HAP-1 (cell line): ENCODE measurements at regions not wholly inside any gene's neighbourhood (a gene's known extent, or its start where the extent isn't known, plus 50 kb on each side); places are given as distances from the start of the nearest gene placed in this dataset.
"Not testable (repeated sequence)": the region's sequence is repeated elsewhere in the genome, so short reads cannot be mapped to it uniquely, and the experiment has no call there.

ENCODE experiments used
- DNase-seq, 2 experiments: peaks; one replicate each; pipeline ENCODE4 v3.0.0-alpha.2; 2016 to 2020; ENCODE audit warnings: low spot score in 2 of 2
- H3K27me3 ChIP-seq: fragments of 250-450 bp; sonication (Bioruptor Pico); 2 replicates; pipeline ENCODE4 v1.5.1; 2020; ENCODE audit warnings: low read depth, mild to moderate bottlenecking, moderate library complexity
- H3K36me3 ChIP-seq: fragments of 250-450 bp; sonication (Bioruptor Pico); replicated peaks from 2 replicates; pipeline ENCODE4 v1.5.1; 2020; ENCODE audit warnings: mild to moderate bottlenecking
- H3K4me1 ChIP-seq: fragments of 250-450 bp; sonication (Bioruptor Pico); 2 replicates; pipeline ENCODE4 v1.5.1; 2020; ENCODE audit warnings: mild to moderate bottlenecking
- H3K4me3 ChIP-seq: fragments of 250-450 bp; sonication (Bioruptor Pico); 2 replicates; pipeline ENCODE4 v1.5.1; 2020; ENCODE audit warnings: mild to moderate bottlenecking, moderate library complexity
- H3K9me3 ChIP-seq: fragments of 250-450 bp; sonication (Bioruptor Pico); 2 replicates; pipeline ENCODE4 v1.5.1; 2020; ENCODE audit warnings: mild to moderate bottlenecking, moderate library complexity
- in situ Hi-C: fragments of 300-500 bp; cut with MboI; formaldehyde crosslinking; loops from 3 replicates; pipeline ENCODE4 v1.14.3; 2020; ENCODE audit warnings: low sequenced_read_pairs, inconsistent platforms, mixed read lengths

DNA sequence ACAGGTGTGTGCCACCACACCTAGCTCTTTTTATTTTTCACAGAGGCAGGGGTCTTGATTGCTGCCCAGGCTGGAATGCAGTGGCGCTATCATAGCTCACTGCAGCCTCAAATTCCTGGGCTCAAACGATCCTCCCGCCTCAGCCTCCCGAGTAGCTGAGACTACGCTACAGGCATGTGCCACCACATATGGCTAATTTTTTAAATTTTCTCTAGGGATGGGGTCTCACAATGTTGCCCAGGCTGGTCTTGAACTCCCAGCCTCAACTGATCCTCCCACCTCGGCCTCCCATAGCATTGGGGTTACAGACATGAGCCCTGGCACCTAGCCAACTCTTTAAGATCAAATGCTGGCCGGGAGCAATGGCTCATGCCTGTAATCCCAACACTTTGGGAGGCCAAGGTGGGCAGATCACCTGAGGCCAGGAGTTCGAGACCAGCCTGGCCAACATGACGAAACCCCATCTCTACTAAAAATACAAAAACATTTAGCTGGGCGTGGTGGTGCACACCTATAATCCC, 50.6 kb upstream of the MYL10 start:
- H3K4me3 ChIP-seq, H3K4me1 ChIP-seq, H3K9me3 ChIP-seq, H3K27me3 ChIP-seq, DNase-seq, H3K36me3 ChIP-seq: not testable (repeated sequence)
- in situ Hi-C loops: loop anchor here (10.0 kb wide), 1 partner anchor 555 kb away; no protein-coding TSS in a partner anchor

DNA sequence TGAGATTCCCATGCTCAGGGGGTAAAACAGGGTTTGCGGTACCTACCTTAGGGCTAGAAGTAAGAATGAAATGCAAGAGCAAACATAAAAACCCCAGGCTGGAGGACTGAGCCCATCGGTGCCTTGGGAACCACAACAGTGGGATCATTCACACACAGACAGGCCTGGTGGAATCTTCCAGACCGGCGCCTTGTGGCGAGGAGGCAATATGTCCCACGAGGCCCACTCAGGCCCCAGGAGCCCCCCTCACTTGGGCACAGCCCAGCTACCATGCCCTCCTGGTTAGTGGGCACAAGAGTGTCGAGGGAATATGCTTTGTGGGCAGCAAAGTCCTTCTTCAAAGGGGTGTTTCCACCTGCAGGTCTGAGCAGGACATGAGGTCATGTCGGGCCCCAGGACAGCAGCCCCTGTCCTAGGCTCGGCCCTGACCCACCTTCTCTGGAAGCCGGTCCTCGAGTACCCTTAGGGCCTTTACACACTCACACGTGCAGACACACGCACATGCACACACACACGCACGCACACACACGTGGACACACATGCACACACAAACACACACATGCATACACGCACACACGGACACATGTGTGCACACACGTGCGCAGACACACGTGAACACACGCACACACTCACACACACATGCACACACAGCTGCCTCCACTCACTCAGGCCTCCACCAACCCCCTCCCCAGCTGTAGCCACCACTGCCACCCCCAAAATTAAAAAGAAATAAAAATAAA, 51.5 kb upstream of the MYL10 start:
- no peaks in the 10 kb centered on the region for H3K36me3 ChIP-seq
- no peak for DNase-seq
- peaks cover 2% of the 10 kb centered on the region; the same call in 1 of the 2 replicates for H3K4me1 ChIP-seq
- in situ Hi-C loops: loop anchor here (10.0 kb wide), 1 partner anchor 554 kb away; no protein-coding TSS in a partner anchor
- no peaks in the 10 kb centered on the region for H3K27me3 ChIP-seq
- H3K4me3 ChIP-seq: no peak overlapping the region
- H3K9me3 ChIP-seq: no peaks in the 10 kb centered on the region

DNA sequence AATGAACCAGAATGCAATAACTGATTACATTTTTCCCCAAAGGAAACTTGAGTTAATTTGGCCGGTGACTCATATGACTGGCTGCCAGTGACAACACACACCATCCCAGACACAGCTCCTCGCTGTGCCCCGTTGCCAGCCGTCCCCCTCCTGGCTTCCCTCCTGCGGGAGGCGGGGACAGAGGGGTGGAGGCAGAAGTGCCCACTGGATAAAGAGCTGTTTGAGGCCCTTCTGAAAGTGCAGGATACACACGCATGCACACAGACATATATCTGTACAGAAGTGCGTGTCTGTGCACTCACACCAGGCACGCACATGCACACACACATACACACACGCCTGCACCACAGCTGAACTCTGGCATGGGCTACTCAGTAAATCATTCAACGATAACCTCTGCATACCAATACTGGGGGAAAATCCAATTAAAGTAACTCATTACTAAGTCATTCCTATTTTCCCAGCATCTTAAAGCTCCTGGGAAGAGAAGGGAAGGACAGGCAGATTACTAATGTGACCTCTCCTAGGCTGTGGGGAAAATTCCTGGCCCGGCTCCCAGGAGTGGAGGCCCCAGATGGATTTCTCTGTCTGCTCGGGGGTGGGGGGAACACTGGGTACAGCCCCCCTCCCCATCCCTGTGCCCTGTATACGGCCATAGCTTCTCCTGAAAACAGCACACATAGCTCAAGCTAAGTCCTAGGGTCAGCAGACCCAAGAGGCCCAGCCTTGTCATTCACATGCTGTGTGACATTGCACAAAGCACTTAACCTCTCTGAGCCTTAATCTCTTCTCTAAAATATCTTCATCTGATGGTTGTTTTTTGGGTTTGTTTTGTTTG, 52.3 kb upstream of the MYL10 start:
- H3K9me3 ChIP-seq: no peaks in the 10 kb centered on the region
- in situ Hi-C loops: loop anchor here (10.0 kb wide), 1 partner anchor 553 kb away; no protein-coding TSS in a partner anchor

DNA sequence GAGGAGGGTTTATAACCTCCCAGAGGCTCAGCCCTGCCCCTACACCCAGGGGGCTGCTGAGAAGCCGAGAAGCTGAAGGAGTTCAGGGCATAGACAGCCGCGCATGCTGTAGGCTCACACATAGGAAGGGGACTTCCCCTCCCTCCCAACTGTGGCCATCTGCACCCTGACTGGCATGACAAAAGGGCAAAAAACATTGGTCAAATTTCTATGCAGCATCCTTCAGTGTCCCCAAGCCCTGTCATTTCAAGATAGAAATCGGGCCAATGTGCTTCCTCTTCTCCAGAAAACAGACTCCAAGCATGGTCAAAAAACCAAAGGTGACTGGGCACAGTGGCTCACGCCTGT, 55.9 kb upstream of the MYL10 start:
- H3K27me3 ChIP-seq: no peaks in the 10 kb centered on the region
- H3K4me3 ChIP-seq: no peak overlapping the region
- DNase-seq: no peak
- peaks cover 5% of the 10 kb centered on the region; the same call in 1 of the 2 replicates for H3K4me1 ChIP-seq
- in situ Hi-C loops: loop anchor here (10.0 kb wide), 1 partner anchor 550 kb away; no protein-coding TSS in a partner anchor
- H3K9me3 ChIP-seq: no peaks in the 10 kb centered on the region
- no peaks in the 10 kb centered on the region for H3K36me3 ChIP-seq

More for the DNA sequence above, 52.3 kb upstream of the MYL10 start:
- DNase-seq: peak in 1 of 2 experiments; percentile 33
- no peaks in the 10 kb centered on the region for H3K27me3 ChIP-seq
- H3K36me3 ChIP-seq: no peaks in the 10 kb centered on the region
- H3K4me3 ChIP-seq: no peak overlapping the region
- H3K4me1 ChIP-seq: peaks cover 2% of the 10 kb centered on the region; the same call in 1 of the 2 replicates

- peaks cover 5% of the 10 kb centered on the region; the same call in 1 of the 2 replicates for H3K4me1 ChIP-seq
- H3K9me3 ChIP-seq: no peaks in the 10 kb centered on the region
- in situ Hi-C loops: loop anchor here (10.0 kb wide), 1 partner anchor 549 kb away; no protein-coding TSS in a partner anchor
- H3K36me3 ChIP-seq: no peaks in the 10 kb centered on the region
- no peak for DNase-seq
- H3K27me3 ChIP-seq: no peaks in the 10 kb centered on the region
- H3K4me3 ChIP-seq: no peak overlapping the region
Observed at GRCh38 chr7:101686030-101686429, 56.9 kb upstream of the MYL10 start.

- in situ Hi-C loops: loop anchor here (10.0 kb wide), 1 partner anchor 548 kb away; no protein-coding TSS in a partner anchor
- H3K4me1 ChIP-seq: peaks cover 5% of the 10 kb centered on the region; the same call in 1 of the 2 replicates
Observed at GRCh38 chr7:101687081-101687480, 58.0 kb upstream of the MYL10 start.

GRCh38 chr7:101687791-101688182, 58.7 kb upstream of the MYL10 start:
- H3K4me3 ChIP-seq: no peak overlapping the region; the same call in 1 of the 2 replicates
- peaks cover 5% of the 10 kb centered on the region; the same call in 1 of the 2 replicates for H3K4me1 ChIP-seq
- no peaks in the 10 kb centered on the region for H3K36me3 ChIP-seq
- in situ Hi-C loops: loop anchor here (10.0 kb wide), 1 partner anchor 547 kb away; no protein-coding TSS in a partner anchor
- DNase-seq: no peak
- no peaks in the 10 kb centered on the region for H3K9me3 ChIP-seq
- H3K27me3 ChIP-seq: no peaks in the 10 kb centered on the region

More at GRCh38 chr7:101687081-101687480, 58.0 kb upstream of the MYL10 start:
- no peak overlapping the region for H3K4me3 ChIP-seq
- H3K9me3 ChIP-seq: no peaks in the 10 kb centered on the region
- no peaks in the 10 kb centered on the region for H3K27me3 ChIP-seq
- no peak for DNase-seq
- no peaks in the 10 kb centered on the region for H3K36me3 ChIP-seq

GRCh38 chr7:101688183-101688831, 59.2 kb upstream of the MYL10 start:
- H3K36me3 ChIP-seq: no peaks in the 10 kb centered on the region
- H3K9me3 ChIP-seq: no peaks in the 10 kb centered on the region
- DNase-seq: peak; percentile 60 to 93
- peak overlapping the region; percentile 17 for H3K4me3 ChIP-seq
- peaks cover 5% of the 10 kb centered on the region; the same call in 1 of the 2 replicates for H3K4me1 ChIP-seq
- H3K27me3 ChIP-seq: no peaks in the 10 kb centered on the region
- in situ Hi-C loops: loop anchor here (10.0 kb wide), 1 partner anchor 546 kb away; no protein-coding TSS in a partner anchor

DNA sequence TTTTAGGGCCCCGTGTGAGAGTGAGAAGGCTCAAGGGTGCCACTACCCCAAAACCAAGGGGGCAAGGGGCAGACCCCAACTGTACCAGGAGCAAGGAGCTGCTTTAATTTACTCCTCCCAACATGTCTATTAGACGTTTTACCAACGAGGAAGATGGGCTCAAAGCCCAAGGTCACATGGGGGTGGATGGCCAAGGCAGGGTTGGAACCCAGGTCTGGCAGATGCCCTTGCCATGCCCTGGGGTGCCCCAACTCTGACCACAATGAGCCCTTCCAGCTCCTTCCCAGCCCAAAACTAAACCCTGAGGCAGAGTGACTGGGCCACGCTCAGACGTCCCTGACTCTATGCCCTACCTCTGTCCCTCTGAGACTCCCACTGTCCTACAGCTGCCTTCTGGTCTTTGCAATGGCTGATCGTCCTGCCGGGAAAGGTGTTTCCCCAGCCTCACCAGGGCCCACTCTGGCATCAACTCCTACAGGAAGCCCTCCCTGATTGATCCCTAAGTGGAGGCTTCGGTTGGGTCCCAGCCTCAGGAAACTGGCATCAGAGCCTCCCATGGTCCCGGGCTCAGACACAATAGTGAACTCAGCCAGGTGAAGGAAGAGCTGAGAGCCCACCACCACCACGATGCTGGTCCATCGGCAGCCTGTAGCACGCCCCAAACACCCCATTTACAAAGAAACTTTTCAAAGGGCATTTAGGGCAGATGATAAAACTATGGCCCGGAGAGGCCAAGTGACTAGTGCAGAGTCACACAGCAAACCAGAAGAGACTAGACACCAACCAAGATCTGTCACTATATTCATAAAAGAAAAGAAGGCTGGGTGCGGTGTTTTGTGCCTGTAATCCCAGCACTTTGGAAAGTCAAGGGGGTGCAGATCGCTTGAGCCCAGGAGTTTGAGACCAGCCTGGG, 60.2 kb upstream of the MYL10 start:
- Histone ChIP-seq H3K27me3 (no peaks in the 10 kb centered on the region), H3K4me3 (no peak overlapping the region), H3K36me3 (no peaks in the 10 kb centered on the region), H3K9me3 (no peaks in the 10 kb centered on the region), H3K4me1 (peaks cover 5% of the 10 kb centered on the region; the same call in 1 of the 2 replicates)
- in situ Hi-C loops: loop anchor here (10.0 kb wide), 1 partner anchor 546 kb away; no protein-coding TSS in a partner anchor
- no peak for DNase-seq

DNA sequence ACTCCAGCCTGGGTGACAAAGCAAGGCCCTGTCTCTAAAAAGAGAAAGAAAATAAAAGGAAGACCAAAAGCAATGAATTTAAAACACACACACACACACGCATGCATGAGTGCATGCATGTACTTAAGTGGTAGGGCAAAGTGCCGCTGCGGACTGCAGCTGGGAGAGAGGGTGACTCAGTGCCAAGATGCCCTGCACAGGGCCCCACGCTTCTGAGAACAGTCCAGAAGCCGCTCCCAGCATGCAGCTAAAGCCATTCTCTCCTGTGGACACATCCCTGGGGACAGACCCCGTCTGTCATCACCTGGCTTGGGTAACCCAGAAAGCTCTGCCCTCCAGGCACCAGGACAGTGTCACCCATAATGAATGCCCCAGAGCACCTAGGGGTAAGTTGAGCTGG, 61.0 kb upstream of the MYL10 start:
- H3K27me3 ChIP-seq: no peaks in the 10 kb centered on the region
- in situ Hi-C loops: no loop called here
- H3K9me3 ChIP-seq: no peaks in the 10 kb centered on the region
- no peak overlapping the region for H3K4me3 ChIP-seq
- H3K4me1 ChIP-seq: peaks cover 5% of the 10 kb centered on the region; the same call in 1 of the 2 replicates
- H3K36me3 ChIP-seq: no peaks in the 10 kb centered on the region
- no peak for DNase-seq

GRCh38 chr7:101691822-101692384, 62.8 kb upstream of the MYL10 start:
- Histone ChIP-seq H3K27me3 (no peaks in the 10 kb centered on the region), H3K4me1 (peaks cover 5% of the 10 kb centered on the region; the same call in 1 of the 2 replicates), H3K9me3 (no peaks in the 10 kb centered on the region), H3K4me3 (no peak overlapping the region), H3K36me3 (no peaks in the 10 kb centered on the region)
- in situ Hi-C loops: no loop called here
- DNase-seq: no peak

DNA sequence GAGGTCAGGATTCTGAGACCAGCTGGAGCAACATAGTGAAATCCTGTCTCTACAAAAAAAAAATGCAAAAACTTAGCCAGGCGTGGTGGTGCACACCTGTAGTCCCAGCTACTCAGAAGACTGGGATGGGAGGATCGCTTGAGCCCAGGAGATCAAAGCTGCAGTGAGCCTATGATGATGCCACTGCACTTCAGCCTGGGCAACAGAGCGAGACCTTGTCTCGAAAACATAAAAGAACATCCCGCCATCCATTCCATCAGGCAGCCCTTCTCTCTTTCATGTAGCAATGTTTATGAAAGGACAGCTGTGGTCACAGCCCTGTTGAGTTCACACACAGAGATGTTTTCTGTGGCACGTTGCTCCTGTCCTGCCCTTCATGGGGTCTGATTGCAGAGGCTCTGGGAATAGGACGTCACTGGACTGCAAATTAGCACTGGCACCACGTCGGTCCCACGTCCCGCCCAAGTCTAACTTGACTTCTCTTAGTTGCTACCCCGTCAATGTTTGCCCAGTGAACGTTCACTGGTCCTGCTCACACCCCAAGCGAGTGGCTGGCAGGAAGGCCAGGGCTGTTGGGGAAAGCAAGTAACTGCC, 64.5 kb upstream of the MYL10 start:
- in situ Hi-C loops: no loop called here
- Histone ChIP-seq H3K27me3 (no peaks in the 10 kb centered on the region), H3K4me1 (peaks cover 3% of the 10 kb centered on the region; the same call in 1 of the 2 replicates), H3K4me3 (no peak overlapping the region), H3K9me3 (no peaks in the 10 kb centered on the region), H3K36me3 (no peaks in the 10 kb centered on the region)
- no peak for DNase-seq
